A673 (cell line): ENCODE measurements at regions not wholly inside any gene's neighbourhood (a gene's known extent, or its start where the extent isn't known, plus 50 kb on each side); places are given as distances from the start of the nearest gene placed in this dataset.

ENCODE experiments used
- BruUV-seq: library from RNA; stranded (reverse); fragments of 400-500 nt; replicated peaks from 2 replicates; lab custom pipeline; 2021; lab: Mats Ljungman, UMichigan
- CTCF ChIA-PET: fragments of 300-600 bp; sonication (Branson Sonifier 250); formaldehyde crosslinking; loops from one replicate; lab custom pipeline; 2022; ENCODE audit warnings: antibody characterized with exemption; lab: Charles Lee
- POLR2A ChIA-PET: fragments of 300-600 bp; sonication (Branson Sonifier 250); formaldehyde crosslinking; loops from one replicate; lab custom pipeline; 2022; ENCODE audit warnings: antibody characterized with exemption; ENCODE audit not compliant: low non-redundant PET; lab: Charles Lee
- DNase-seq: peaks from one replicate; pipeline ENCODE4 v3.0.0-alpha.2; 2015; ENCODE audit warnings: low spot score
- H3K27ac ChIP-seq: fragments of 200-600 bp; sonication (generic); 2 replicates; pipeline ENCODE4 v1.5.1; 2016; ENCODE audit warnings: mixed run types, low read depth, mild to moderate bottlenecking, mixed read lengths, antibody characterized with exemption, low read length; ENCODE audit not compliant: poor library complexity, severe bottlenecking
- H3K27me3 ChIP-seq: fragments of 200-600 bp; sonication (generic); replicated peaks from 2 replicates; pipeline ENCODE4 v1.6.1; 2017; ENCODE audit warnings: mixed run types, low read depth, mild to moderate bottlenecking, mixed read lengths, antibody characterized with exemption, low read length; ENCODE audit not compliant: insufficient read depth, poor library complexity
- H3K36me3 ChIP-seq: fragments of 200-600 bp; sonication (generic); 2 replicates; pipeline ENCODE4 v1.6.1; 2016; ENCODE audit warnings: mixed run types, mild to moderate bottlenecking, mixed read lengths, antibody characterized with exemption, low read length; ENCODE audit not compliant: insufficient read depth, poor library complexity, severe bottlenecking
- H3K4me1 ChIP-seq: fragments of 200-600 bp; sonication (generic); 2 replicates; pipeline ENCODE4 v1.6.1; 2017; ENCODE audit warnings: mixed run types, mild to moderate bottlenecking, mixed read lengths, antibody characterized with exemption, low read length; ENCODE audit not compliant: insufficient read depth, poor library complexity, severe bottlenecking
- H3K4me3 ChIP-seq: fragments of 200-600 bp; sonication (generic); 2 replicates; pipeline ENCODE4 v1.5.1; 2016; ENCODE audit warnings: low read depth, mixed run types, mild to moderate bottlenecking, mixed read lengths, low read length; ENCODE audit not compliant: poor library complexity, severe bottlenecking
- H3K9me3 ChIP-seq: fragments of 200-600 bp; sonication (generic); 2 replicates; pipeline ENCODE4 v1.6.1; 2016; ENCODE audit warnings: mixed run types, low read depth, mild to moderate bottlenecking, mixed read lengths, antibody characterized with exemption, low read length; ENCODE audit not compliant: poor library complexity, severe bottlenecking
- EZH2 ChIP-seq: fragments of 200-600 bp; sonication (generic); IDR thresholded peaks from 2 replicates; pipeline ENCODE4 v1.6.1; 2017; ENCODE audit warnings: borderline replicate concordance, low read depth, mild to moderate bottlenecking, mixed read lengths, antibody characterized with exemption, low read length; ENCODE audit not compliant: poor library complexity, severe bottlenecking
- intact Hi-C: fragments of 100-400 bp; cut with micrococcal nuclease; formaldehyde crosslinking; loops from one replicate; pipeline ENCODE4 v1.10.0; 2022; ENCODE audit not compliant: unreplicated experiment
- TF ChIP-seq, protein P1 (sequence below): fragments of 300-800, 200-600 bp; sonication (generic); conservative IDR thresholded peaks from 2 replicates; pipeline ENCODE4 v1.5.1; 2017; ENCODE audit warnings: low read depth, mild to moderate bottlenecking, antibody characterized with exemption, low read length, moderate library complexity, mixed read lengths

DNA sequence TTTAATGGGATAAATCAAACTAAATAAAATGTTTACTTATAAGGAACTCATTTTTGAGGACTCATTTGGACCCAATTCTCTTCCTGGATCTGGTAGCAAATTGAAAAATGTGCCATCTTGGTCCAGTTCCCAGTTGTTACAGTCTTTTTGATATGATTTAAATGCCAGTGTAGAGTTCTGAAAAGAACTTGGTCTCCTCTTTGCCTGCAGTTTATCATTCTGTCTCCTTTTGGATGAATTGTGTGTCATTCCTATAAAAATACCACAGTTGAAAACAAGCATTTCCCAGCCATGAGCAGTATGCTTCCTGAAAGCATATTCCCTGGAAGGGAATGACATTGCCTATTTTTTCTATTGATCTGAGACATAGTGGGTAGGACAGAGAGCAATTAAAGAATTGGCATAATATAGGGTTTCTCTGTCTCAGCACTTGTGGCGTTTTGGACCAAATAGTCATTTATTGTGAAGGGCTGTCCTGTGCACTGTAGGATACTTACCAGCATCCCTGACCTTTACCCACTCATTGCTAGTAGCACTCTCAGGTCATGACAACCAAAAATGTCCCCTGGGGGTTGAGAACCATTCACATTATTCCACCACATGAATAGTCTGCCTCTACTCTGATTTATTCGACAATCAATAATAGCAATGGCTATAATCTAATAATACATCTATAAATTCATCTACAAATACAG, 181.8 kb downstream of the NXNL2 start:
- no TSS peak for BruUV-seq
- TF ChIP-seq, protein P1, sequence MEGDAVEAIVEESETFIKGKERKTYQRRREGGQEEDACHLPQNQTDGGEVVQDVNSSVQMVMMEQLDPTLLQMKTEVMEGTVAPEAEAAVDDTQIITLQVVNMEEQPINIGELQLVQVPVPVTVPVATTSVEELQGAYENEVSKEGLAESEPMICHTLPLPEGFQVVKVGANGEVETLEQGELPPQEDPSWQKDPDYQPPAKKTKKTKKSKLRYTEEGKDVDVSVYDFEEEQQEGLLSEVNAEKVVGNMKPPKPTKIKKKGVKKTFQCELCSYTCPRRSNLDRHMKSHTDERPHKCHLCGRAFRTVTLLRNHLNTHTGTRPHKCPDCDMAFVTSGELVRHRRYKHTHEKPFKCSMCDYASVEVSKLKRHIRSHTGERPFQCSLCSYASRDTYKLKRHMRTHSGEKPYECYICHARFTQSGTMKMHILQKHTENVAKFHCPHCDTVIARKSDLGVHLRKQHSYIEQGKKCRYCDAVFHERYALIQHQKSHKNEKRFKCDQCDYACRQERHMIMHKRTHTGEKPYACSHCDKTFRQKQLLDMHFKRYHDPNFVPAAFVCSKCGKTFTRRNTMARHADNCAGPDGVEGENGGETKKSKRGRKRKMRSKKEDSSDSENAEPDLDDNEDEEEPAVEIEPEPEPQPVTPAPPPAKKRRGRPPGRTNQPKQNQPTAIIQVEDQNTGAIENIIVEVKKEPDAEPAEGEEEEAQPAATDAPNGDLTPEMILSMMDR: no peak
- TF ChIP-seq EZH2: no peak
- H3K36me3 ChIP-seq: no peaks in the 10 kb centered on the region
- no peaks in the 10 kb centered on the region for H3K27me3 ChIP-seq
- H3K4me3 ChIP-seq: no peak overlapping the region
- POLR2A ChIA-PET: no interaction called here
- no peaks in the 10 kb centered on the region for H3K4me1 ChIP-seq
- CTCF ChIA-PET: no interaction called here
- H3K27ac ChIP-seq: no peak overlapping the region
- no peaks in the 10 kb centered on the region for H3K9me3 ChIP-seq
- intact Hi-C loops: no loop called here
- no peak for DNase-seq

DNA sequence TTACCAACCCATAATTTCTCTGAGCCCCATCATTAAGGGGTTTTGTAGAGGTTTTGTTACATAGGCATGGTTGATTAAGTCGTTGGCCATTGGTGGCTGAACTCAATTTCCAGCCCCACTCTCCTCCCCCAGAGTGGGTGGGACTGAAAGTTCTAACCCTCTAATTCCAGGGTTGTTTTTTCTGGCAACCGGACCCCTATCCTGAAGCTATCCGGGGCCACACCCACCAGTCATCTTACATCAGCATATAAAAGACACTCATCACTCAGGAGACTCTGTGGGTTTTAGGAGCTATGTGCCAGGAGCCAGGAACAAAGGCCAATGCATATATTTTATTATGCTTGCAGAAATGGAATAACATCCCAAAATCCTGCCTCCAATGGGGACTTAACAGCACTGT, 186.0 kb downstream of the NXNL2 start:
- H3K27me3 ChIP-seq: no peaks in the 10 kb centered on the region
- ChIA-PET POLR2A (no interaction called here), CTCF (no interaction called here)
- TF ChIP-seq, protein P1: no peak
- no peak for TF ChIP-seq EZH2
- no TSS peak for BruUV-seq
- no peak overlapping the region for H3K27ac ChIP-seq
- H3K36me3 ChIP-seq: no peaks in the 10 kb centered on the region
- DNase-seq: no peak
- no peaks in the 10 kb centered on the region for H3K9me3 ChIP-seq
- peaks cover 4% of the 10 kb centered on the region for H3K4me1 ChIP-seq
- intact Hi-C loops: no loop called here
- no peak overlapping the region for H3K4me3 ChIP-seq

DNA sequence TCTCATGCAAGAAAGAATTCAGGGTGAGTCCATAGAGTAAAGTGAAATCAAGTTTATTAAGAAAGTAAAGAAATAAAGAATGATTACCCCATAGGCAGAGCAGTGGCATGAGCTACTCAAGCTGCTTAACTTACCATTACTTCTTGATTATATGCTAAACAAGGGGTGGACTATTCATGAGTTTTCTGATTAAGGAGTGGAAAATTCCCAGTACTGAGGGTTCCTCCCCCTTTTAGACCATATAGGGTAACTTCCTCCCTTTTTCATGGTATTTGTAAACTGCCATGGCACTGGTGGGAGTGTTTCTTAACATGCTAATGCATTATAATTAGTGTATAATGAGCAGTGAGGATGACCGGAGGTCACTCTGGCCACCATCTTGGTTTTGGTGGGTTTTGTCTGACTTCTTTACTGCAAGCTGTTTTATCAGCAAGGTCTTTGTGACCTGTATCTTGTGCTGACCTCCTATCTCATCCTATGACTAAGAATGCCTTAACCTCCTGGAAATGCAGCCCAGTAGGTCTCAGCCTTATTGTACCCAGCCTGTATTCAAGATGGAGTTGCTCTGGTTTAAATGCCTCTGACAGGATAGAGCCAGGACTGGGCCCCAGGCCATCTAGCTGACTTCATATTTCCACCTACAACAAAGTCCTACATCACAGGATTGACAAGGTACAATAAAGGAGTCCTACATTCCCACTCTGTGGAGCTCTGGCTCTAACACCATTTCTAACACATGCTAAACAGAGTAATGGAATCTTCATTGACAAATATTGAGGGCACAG, 186.7 kb downstream of the NXNL2 start:
- no peaks in the 10 kb centered on the region for H3K36me3 ChIP-seq
- no peaks in the 10 kb centered on the region for H3K9me3 ChIP-seq
- intact Hi-C loops: no loop called here
- DNase-seq: no peak
- POLR2A ChIA-PET: no interaction called here
- no peak overlapping the region for H3K27ac ChIP-seq
- BruUV-seq: no TSS peak
- no peaks in the 10 kb centered on the region for H3K27me3 ChIP-seq
- H3K4me1 ChIP-seq: peaks cover 4% of the 10 kb centered on the region
- H3K4me3 ChIP-seq: no peak overlapping the region
- no peak for TF ChIP-seq EZH2
- TF ChIP-seq, protein P1: no peak
- CTCF ChIA-PET: no interaction called here
